PFSK-1 (cell line): ENCODE measurements at regions not wholly inside any gene's neighbourhood (a gene's known extent, or its start where the extent isn't known, plus 50 kb on each side); places are given as distances from the start of the nearest gene placed in this dataset.

Source experiments
- FOXP2 ChIP-seq: optimal IDR thresholded peaks from 2 replicates; pipeline ENCODE3; 2011; ENCODE audit warnings: borderline replicate concordance, control low read depth, inconsistent platforms; ENCODE audit not compliant: insufficient read depth; ENCODE audit errors: extremely low read length, extremely low read depth
- POLR2AphosphoS5 ChIP-seq: IDR thresholded peaks from 2 replicates; pipeline ENCODE4 v1.6.1; 2012; ENCODE audit warnings: low read depth, mild to moderate bottlenecking, control low read depth, low read length, moderate library complexity
- SIN3A ChIP-seq: IDR thresholded peaks from 2 replicates; pipeline ENCODE4 v1.6.1; 2012; ENCODE audit warnings: mild to moderate bottlenecking, low read length, moderate library complexity, borderline replicate concordance; ENCODE audit not compliant: insufficient read depth
- TAF1 ChIP-seq: IDR thresholded peaks from 2 replicates; pipeline ENCODE4 v1.6.1; 2012; ENCODE audit warnings: low read length, control low read depth, borderline replicate concordance; ENCODE audit not compliant: insufficient read depth
- TF ChIP-seq, protein P1 (sequence below), 2 experiments: IDR thresholded peaks; 2 replicates each; pipeline versions ENCODE4 v1.6.1 to v1.8.0; 2011 to 2012; ENCODE audit warnings: low read depth in 2 of 2, low read length in 2 of 2, control low read depth in 1 of 2, inconsistent platforms in 1 of 2, mild to moderate bottlenecking in 1 of 2, moderate library complexity in 1 of 2; ENCODE audit not compliant: insufficient read depth in 1 of 2

DNA sequence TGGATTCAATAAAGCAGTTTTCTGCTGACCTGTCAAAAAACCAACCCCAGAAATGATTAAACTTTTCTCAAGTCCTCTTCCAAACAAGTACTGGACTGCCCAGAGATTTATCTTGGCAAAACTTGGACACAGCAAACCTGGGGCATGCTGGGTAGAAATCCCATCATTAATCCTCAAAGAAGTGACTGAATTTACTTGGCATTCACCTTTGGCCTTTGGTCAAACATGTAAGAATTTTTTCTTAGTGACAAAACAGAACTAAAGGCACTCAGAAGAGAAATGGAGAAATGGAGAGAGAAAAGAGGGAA lies 248.6 kb upstream of the NREP start:
- no peak for TF ChIP-seq POLR2AphosphoS5
- TF ChIP-seq, protein P1, sequence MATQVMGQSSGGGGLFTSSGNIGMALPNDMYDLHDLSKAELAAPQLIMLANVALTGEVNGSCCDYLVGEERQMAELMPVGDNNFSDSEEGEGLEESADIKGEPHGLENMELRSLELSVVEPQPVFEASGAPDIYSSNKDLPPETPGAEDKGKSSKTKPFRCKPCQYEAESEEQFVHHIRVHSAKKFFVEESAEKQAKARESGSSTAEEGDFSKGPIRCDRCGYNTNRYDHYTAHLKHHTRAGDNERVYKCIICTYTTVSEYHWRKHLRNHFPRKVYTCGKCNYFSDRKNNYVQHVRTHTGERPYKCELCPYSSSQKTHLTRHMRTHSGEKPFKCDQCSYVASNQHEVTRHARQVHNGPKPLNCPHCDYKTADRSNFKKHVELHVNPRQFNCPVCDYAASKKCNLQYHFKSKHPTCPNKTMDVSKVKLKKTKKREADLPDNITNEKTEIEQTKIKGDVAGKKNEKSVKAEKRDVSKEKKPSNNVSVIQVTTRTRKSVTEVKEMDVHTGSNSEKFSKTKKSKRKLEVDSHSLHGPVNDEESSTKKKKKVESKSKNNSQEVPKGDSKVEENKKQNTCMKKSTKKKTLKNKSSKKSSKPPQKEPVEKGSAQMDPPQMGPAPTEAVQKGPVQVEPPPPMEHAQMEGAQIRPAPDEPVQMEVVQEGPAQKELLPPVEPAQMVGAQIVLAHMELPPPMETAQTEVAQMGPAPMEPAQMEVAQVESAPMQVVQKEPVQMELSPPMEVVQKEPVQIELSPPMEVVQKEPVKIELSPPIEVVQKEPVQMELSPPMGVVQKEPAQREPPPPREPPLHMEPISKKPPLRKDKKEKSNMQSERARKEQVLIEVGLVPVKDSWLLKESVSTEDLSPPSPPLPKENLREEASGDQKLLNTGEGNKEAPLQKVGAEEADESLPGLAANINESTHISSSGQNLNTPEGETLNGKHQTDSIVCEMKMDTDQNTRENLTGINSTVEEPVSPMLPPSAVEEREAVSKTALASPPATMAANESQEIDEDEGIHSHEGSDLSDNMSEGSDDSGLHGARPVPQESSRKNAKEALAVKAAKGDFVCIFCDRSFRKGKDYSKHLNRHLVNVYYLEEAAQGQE (IDR thresholded peaks at IDR 0.05; ENCODE audit: insufficient read depth in 1 of 2, low read depth in 2 of 2, low read length in 2 of 2): no peak
- no peak for TF ChIP-seq FOXP2
- TF ChIP-seq TAF1: no peak
- no peak for TF ChIP-seq SIN3A

DNA sequence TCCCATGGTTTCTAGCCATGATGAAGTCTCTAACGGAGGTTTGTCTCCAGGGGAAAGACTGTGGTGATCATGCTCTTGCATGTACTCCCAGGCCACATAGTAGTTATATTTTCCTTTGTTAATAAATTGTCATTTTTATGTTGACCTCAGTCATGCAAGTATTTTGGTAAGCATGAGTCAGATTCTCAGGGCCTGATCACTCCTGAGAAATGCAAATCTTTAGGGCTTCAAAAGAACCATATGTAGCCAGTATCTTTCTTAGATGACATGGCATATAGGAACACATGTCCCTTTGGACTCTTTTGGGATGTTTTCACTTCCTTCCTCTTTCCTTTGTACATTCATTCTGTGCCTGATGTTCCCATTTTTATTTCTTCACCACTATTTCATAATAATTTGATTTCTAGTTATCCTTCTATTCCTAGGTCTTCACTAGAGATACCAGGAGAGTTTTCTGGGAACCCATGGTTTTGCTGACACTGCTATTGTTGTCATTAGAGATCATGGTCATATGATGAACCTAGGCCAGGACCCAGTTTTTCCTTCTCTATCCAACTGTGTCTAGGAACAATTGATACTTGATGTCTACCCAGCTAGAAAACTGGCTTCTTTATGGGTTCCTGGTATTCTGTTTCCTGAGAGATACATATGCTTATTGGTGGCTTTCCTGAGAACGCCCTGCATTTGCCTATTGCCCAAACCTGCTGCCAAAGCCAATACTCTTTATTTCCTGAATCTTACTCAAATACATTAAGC lies 248.1 kb upstream of the NREP start:
- TF ChIP-seq SIN3A (no peak), POLR2AphosphoS5 (no peak), FOXP2 (no peak), TAF1 (no peak)
- TF ChIP-seq, protein P1 (IDR thresholded peaks at IDR 0.05; ENCODE audit: insufficient read depth in 1 of 2, low read depth in 2 of 2, low read length in 2 of 2): no peak

DNA sequence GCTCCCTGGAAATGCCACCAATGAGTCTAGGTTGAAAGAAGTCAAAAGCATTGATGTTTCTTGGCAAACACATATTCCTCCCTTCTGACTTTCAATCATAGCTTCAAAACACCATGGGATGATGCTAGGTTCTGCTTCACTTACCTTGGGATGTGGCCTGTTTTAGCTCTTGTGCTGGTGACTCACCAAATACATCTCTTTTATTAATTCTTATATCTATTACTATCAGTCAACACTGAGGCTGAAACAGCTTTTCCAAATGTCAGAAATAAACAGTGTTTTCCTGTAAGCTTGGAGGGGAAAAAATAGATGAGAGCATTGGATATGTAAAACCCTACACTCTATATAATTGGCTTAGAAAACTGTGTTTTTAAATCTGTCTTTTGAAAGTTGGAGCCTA lies 245.4 kb upstream of the NREP start:
- TF ChIP-seq FOXP2 (no peak), TAF1 (no peak), POLR2AphosphoS5 (no peak), SIN3A (no peak)
- TF ChIP-seq, protein P1 (IDR thresholded peaks at IDR 0.05; ENCODE audit: insufficient read depth in 1 of 2, low read depth in 2 of 2, low read length in 2 of 2): no peak

DNA sequence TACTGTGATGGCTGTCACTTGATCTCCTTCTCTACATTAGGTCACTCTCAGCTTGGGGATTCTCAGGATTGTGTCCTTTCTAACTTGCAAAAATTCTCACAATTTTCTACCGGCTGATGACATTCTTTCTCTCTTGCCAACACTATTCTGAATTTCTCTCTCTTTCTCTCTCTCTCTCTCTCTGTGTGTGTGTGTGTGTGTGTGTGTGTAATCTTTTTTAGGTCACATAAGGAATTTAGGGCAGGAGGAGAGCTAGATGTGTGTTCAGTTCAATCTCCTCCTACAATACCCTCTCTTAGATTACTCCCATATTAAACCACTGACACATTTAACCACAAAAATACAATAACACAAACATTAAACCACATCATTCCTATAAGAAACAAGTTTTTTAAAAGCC lies 242.3 kb upstream of the NREP start:
- TF ChIP-seq TAF1 (no peak), POLR2AphosphoS5 (no peak), SIN3A (no peak), FOXP2 (no peak)
- TF ChIP-seq, protein P1 (IDR thresholded peaks at IDR 0.05; ENCODE audit: insufficient read depth in 1 of 2, low read depth in 2 of 2, low read length in 2 of 2): no peak

DNA sequence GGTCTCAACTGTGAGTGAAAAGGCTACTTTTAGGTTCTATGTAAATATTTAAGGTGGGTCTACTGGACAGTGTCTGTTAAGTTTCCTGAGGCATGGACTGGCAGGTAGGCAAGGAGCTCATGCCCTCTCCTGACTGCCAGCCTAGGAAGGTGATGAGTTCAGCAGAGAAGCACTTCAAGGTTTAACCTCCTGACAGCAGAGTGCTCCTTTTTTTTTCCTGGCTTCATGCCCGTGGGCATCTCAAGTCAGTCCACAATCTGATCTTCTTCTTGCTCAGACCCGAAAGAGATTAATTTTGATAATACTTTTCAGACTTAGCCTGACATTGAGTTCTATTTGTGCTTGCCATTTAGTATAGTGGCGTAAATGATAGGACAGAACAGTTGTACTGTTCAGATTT lies 241.9 kb upstream of the NREP start:
- no peak for TF ChIP-seq FOXP2
- no peak for TF ChIP-seq POLR2AphosphoS5
- no peak for TF ChIP-seq TAF1
- TF ChIP-seq, protein P1 (IDR thresholded peaks at IDR 0.05; ENCODE audit: insufficient read depth in 1 of 2, low read depth in 2 of 2, low read length in 2 of 2): no peak
- TF ChIP-seq SIN3A: no peak
